ENCODE measurements at regions not wholly inside any gene's neighbourhood (a gene's known extent, or its start where the extent isn't known, plus 50 kb on each side); places are given as distances from the start of the nearest gene placed in this dataset.

- TF ChIP-seq CTCF (IDR thresholded peaks at IDR 0.05) (no peak), ZFX (IDR thresholded peaks at IDR 0.05; ENCODE audit: borderline replicate concordance) (no peak)
- H3K27ac ChIP-seq = no peak overlapping the region
Measured at GRCh38 chr20:56788671-56789610, 159.8 kb downstream of the TFAP2C start.

- TF ChIP-seq ZFX (IDR thresholded peaks at IDR 0.05; ENCODE audit: borderline replicate concordance) = no peak
- H3K27ac ChIP-seq = no peak overlapping the region
Measured at GRCh38 chr20:56793916-56794315, 164.8 kb downstream of the TFAP2C start.

GRCh38 chr20:56795492-56795891 lies 166.4 kb downstream of the TFAP2C start:
- H3K27ac ChIP-seq = no peak overlapping the region
- TF ChIP-seq CTCF (IDR thresholded peaks at IDR 0.05) (no peak), ZFX (IDR thresholded peaks at IDR 0.05; ENCODE audit: borderline replicate concordance) (no peak)

GRCh38 chr20:56796345-56796744 lies 167.2 kb downstream of the TFAP2C start:
- H3K27ac ChIP-seq = no peak overlapping the region
- TF ChIP-seq ZFX (IDR thresholded peaks at IDR 0.05; ENCODE audit: borderline replicate concordance) (no peak), CTCF (IDR thresholded peaks at IDR 0.05) (no peak)

- no peak overlapping the region for H3K27ac ChIP-seq
- TF ChIP-seq ZFX (IDR thresholded peaks at IDR 0.05; ENCODE audit: borderline replicate concordance) = no peak
- no peak for TF ChIP-seq CTCF (IDR thresholded peaks at IDR 0.05)
Measured at GRCh38 chr20:56797023-56797422, 167.9 kb downstream of the TFAP2C start.

GRCh38 chr20:56798634-56799033 lies 169.5 kb downstream of the TFAP2C start:
- TF ChIP-seq CTCF (IDR thresholded peaks at IDR 0.05) (no peak), ZFX (IDR thresholded peaks at IDR 0.05; ENCODE audit: borderline replicate concordance) (no peak)
- H3K27ac ChIP-seq = no peak overlapping the region

GRCh38 chr20:56799187-56799586 lies 170.1 kb downstream of the TFAP2C start:
- TF ChIP-seq ZFX (IDR thresholded peaks at IDR 0.05; ENCODE audit: borderline replicate concordance) = no peak
- TF ChIP-seq CTCF (IDR thresholded peaks at IDR 0.05) = no peak

More at GRCh38 chr20:56799187-56799586, 170.1 kb downstream of the TFAP2C start:
- H3K27ac ChIP-seq = no peak overlapping the region

Data from 22Rv1 (cell line).